ENCODE measurements at regions not wholly inside any gene's neighbourhood (a gene's known extent, or its start where the extent isn't known, plus 50 kb on each side); places are given as distances from the start of the nearest gene placed in this dataset.

DNA sequence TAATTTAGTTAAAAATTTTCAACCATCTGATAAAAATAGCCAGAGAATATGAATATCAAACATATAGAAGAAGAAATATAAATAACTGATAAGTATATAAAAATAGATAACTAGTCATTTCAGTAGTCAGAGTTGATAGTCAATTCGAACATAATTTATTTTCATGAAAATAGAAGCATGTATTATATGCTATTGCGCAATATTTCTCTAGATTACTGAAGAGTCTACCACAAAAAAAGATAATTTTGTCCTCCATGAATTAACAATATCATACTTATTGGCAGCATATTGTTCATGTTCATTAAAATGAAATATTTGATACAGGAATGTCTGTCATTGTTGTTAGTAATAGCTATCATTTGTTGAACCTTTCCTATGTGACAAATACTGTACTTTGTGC lies 376.2 kb upstream of the TOM1L1 start:
- no peak overlapping the region for H3K4me3 ChIP-seq
- H3K27ac ChIP-seq = no peak overlapping the region
- TF ChIP-seq, protein P1, sequence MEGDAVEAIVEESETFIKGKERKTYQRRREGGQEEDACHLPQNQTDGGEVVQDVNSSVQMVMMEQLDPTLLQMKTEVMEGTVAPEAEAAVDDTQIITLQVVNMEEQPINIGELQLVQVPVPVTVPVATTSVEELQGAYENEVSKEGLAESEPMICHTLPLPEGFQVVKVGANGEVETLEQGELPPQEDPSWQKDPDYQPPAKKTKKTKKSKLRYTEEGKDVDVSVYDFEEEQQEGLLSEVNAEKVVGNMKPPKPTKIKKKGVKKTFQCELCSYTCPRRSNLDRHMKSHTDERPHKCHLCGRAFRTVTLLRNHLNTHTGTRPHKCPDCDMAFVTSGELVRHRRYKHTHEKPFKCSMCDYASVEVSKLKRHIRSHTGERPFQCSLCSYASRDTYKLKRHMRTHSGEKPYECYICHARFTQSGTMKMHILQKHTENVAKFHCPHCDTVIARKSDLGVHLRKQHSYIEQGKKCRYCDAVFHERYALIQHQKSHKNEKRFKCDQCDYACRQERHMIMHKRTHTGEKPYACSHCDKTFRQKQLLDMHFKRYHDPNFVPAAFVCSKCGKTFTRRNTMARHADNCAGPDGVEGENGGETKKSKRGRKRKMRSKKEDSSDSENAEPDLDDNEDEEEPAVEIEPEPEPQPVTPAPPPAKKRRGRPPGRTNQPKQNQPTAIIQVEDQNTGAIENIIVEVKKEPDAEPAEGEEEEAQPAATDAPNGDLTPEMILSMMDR (IDR thresholded peaks at IDR 0.05) = no peak
- TF ChIP-seq EZH2 (IDR thresholded peaks at IDR 0.05) = no peak
- no peak for TF ChIP-seq EZH2phosphoT487 (IDR thresholded peaks at IDR 0.05)
- H3K79me2 ChIP-seq (ENCODE audit: low read depth) = no peaks in the 10 kb centered on the region
- Mint-ChIP-seq H3K27me3 (ENCODE audit: insufficient read depth, low read depth) (no peaks in the 10 kb centered on the region), H3K9me3 (no peaks in the 10 kb centered on the region), H3K36me3 (no peaks in the 10 kb centered on the region), H3K27ac (no peak overlapping the region), H3K4me1 (peaks cover 22% of the 10 kb centered on the region), H3K4me3 (no peak overlapping the region)
- H3K9ac ChIP-seq = no peak overlapping the region
- peaks cover 18% of the 10 kb centered on the region for H3F3A ChIP-seq (ENCODE audit: low read depth)
- peaks cover 43% of the 10 kb centered on the region for H3K4me1 ChIP-seq
- no peaks in the 10 kb centered on the region for H4K20me1 ChIP-seq (ENCODE audit: low read depth)
- no peak overlapping the region for H2AFZ ChIP-seq (replicated peaks)
- DNase-seq (ENCODE audit: low spot score) = no peak
- no peaks in the 10 kb centered on the region for H3K27me3 ChIP-seq
- H3K4me2 ChIP-seq = peak overlapping the region; percentile 12
- H3K9me3 ChIP-seq (ENCODE audit: low read depth) = no peaks in the 10 kb centered on the region
- H3K36me3 ChIP-seq = no peaks in the 10 kb centered on the region

DNA sequence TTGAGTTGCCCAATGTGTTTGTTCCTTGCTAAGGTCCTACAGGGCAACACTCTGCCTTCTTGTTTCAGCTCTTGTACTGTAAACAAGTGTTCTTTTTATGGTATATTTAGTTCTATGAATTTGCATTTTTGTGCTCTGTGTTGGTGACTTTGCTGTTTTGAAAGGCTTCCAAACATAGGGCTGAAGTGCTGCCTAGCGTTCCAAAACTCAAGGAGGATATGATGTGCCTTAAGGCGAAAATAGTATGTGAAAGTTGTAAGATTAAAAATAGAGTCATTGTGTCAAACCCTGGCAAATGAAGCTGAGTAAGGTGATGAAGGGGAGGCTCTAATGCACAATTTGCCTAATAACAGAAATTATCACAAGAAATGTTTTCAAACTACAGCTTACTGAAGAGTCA lies 372.7 kb upstream of the TOM1L1 start:
- Histone ChIP-seq H3K4me1 (peaks cover 30% of the 10 kb centered on the region), H3K9ac (no peak overlapping the region), H3K36me3 (no peaks in the 10 kb centered on the region), H3K9me3 (ENCODE audit: low read depth) (no peaks in the 10 kb centered on the region), H4K20me1 (ENCODE audit: low read depth) (no peaks in the 10 kb centered on the region), H3K79me2 (ENCODE audit: low read depth) (no peaks in the 10 kb centered on the region), H3K27me3 (no peaks in the 10 kb centered on the region), H3F3A (ENCODE audit: low read depth) (peaks cover 7% of the 10 kb centered on the region), H3K4me2 (no peak overlapping the region), H3K27ac (no peak overlapping the region), H3K4me3 (no peak overlapping the region), H2AFZ (replicated peaks) (no peak overlapping the region)
- peaks cover 9% of the 10 kb centered on the region for H3K4me1 Mint-ChIP-seq
- no peaks in the 10 kb centered on the region for H3K27me3 Mint-ChIP-seq (ENCODE audit: insufficient read depth, low read depth)
- no peaks in the 10 kb centered on the region for H3K9me3 Mint-ChIP-seq
- H3K36me3 Mint-ChIP-seq = no peaks in the 10 kb centered on the region
- no peak overlapping the region for H3K4me3 Mint-ChIP-seq
- TF ChIP-seq, protein P1 (IDR thresholded peaks at IDR 0.05) = no peak
- no peak for TF ChIP-seq EZH2 (IDR thresholded peaks at IDR 0.05)
- TF ChIP-seq EZH2phosphoT487 (IDR thresholded peaks at IDR 0.05) = no peak
- no peak overlapping the region for H3K27ac Mint-ChIP-seq
- DNase-seq (ENCODE audit: low spot score) = no peak

DNA sequence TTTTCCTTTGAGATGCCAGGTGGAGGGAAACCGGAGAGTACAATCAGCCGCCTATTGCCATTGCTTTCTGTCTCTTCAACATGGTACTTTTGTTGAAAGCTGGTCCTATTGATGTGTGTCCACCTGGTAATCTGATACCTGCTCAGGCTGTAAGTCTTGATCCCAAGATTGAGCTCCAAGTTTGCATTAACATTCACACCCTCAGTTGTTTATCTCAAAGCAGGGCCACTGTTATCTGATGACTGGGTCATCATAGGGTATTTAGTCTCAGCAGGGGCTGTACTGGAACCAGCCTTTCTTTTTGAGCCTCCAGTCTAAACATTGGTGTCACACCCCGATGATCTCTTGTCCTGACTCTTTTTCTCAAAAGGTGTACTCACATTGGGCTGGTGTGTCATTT lies 370.3 kb upstream of the TOM1L1 start:
- TF ChIP-seq EZH2phosphoT487 (IDR thresholded peaks at IDR 0.05) (no peak), EZH2 (IDR thresholded peaks at IDR 0.05) (no peak)
- TF ChIP-seq, protein P1 (IDR thresholded peaks at IDR 0.05) = no peak
- no peaks in the 10 kb centered on the region for H3K27me3 Mint-ChIP-seq (ENCODE audit: insufficient read depth, low read depth)
- no peak overlapping the region for H3K4me3 ChIP-seq

More for the DNA sequence above, 370.3 kb upstream of the TOM1L1 start:
- no peaks in the 10 kb centered on the region for H3K27me3 ChIP-seq
- no peak overlapping the region for H3K27ac ChIP-seq
- no peaks in the 10 kb centered on the region for H3K36me3 ChIP-seq
- no peaks in the 10 kb centered on the region for H3K36me3 Mint-ChIP-seq
- no peak overlapping the region for H3K27ac Mint-ChIP-seq
- DNase-seq (ENCODE audit: low spot score) = no peak
- no peaks in the 10 kb centered on the region for H3F3A ChIP-seq (ENCODE audit: low read depth)
- H3K4me3 Mint-ChIP-seq = no peak overlapping the region
- H3K4me2 ChIP-seq = no peak overlapping the region
- no peaks in the 10 kb centered on the region for H3K4me1 Mint-ChIP-seq
- H2AFZ ChIP-seq (replicated peaks) = no peak overlapping the region
- no peaks in the 10 kb centered on the region for H3K9me3 Mint-ChIP-seq
- H3K79me2 ChIP-seq (ENCODE audit: low read depth) = no peaks in the 10 kb centered on the region
- H3K9me3 ChIP-seq (ENCODE audit: low read depth) = no peaks in the 10 kb centered on the region
- no peak overlapping the region for H3K9ac ChIP-seq
- no peaks in the 10 kb centered on the region for H4K20me1 ChIP-seq (ENCODE audit: low read depth)
- peaks cover 6% of the 10 kb centered on the region for H3K4me1 ChIP-seq

All from neural progenitor cell (in vitro differentiated cells).